ENCODE measurements at regions not wholly inside any gene's neighbourhood (a gene's known extent, or its start where the extent isn't known, plus 50 kb on each side); places are given as distances from the start of the nearest gene placed in this dataset.
"Not testable (repeated sequence)": the region's sequence is repeated elsewhere in the genome, so short reads cannot be mapped to it uniquely, and the experiment has no call there.

- no peak for DNase-seq
Measured at GRCh38 chrX:69431420-69431819, 72.7 kb upstream of the NALF2 start.

DNA sequence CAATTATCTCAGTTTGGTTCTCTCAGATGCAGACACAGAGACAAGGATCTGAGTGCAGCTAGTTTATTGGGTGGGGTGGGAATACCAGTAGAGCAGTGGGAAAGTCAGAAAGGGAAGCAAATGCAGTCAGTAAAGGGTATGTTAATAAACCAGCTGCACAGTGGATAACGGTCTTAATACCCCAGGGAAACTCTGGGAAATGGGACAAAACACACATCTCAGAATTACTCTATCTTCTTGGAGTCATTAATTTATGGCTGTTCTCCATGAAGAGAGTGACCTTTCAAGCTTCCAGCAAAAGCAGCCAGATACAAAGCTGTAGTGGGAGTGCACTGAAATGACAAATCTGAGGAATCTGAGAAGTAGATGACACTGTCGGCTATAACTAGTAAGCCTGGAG, 73.3 kb upstream of the NALF2 start:
- no peak for DNase-seq

GRCh38 chrX:69429339-69430015, 74.6 kb upstream of the NALF2 start:
- no peak for DNase-seq

GRCh38 chrX:69428216-69428615, 75.9 kb upstream of the NALF2 start:
- DNase-seq, result no peak

DNA sequence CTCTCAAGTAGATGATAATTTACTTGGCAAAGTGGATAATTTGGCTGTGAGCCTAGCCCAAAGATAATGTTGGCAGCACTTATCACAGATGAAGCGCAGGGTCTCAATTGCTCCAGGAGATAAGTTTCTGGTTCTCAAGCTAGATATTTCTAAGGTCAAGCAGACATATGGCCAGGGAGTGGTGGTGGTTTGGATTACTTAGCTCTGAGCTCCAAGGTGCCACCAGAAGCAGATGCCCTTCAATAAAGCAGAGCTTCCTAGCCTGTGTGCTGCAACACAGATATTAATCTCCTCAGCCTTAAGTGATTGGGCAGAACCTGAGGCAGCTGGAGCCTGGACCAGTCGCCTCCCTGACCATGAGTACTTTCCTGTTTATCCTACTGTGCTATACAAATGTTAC, 79.2 kb upstream of the NALF2 start:
- no peak for DNase-seq

DNA sequence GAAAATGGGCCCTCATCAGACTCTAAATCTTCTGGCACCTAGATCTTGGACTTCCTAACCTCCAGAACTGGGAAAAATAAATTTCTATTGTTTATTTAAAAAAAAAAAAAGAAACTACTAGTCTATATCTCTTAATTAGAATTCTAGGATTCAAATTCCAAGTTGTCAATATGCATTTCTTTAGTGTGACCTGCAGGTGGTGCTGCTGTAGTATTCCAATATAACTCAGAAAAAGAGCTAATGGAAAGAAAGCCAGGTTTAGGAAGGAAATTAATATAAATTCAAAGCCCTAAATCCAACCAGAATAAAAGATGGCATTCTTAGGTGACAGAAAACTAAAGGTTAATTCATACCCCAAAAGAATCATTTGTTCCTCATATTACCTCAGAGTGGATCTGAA, 80.0 kb upstream of the NALF2 start:
- DNase-seq, result no peak

DNA sequence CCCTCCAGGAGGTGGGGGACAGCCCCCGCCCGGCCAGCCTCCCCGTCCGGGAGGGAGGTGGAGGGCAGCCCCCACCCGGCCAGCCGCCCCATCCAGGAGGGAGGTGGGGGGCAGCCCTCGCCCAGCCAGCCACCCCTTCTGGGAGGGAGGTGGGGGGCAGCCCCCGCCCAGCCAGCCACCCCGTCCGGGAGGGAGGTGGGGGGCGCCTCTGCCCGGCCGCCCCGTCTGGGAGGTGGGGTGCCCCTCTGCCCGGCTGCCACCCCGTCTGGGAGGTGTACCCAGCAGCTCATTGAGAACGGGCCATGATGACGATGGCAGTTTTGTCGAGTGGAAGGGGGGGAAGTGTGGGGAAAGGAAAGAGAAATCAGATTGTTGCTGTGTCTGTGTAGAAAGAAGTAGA, 81.9 kb upstream of the NALF2 start:
- not testable (repeated sequence) for DNase-seq

DNA sequence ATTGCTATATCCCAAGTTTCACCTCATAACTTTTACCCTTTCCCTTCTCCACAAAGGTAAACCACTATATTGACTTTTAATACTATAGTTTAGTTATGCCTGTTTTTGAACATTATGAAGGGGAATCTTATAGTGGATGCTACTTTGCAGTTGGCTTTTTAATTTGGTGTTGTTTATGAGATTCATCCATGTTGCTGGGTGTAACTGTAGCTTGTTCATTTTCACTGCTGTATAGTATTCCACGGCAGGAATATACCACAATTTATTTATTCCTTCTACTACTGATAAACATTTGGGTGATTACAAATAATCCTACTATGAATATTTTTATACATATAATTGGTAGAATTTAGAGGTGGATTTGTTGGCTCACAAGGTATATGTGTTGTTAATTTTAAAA, 88.4 kb upstream of the NALF2 start:
- DNase-seq, result no peak

- no peak for DNase-seq
Measured at GRCh38 chrX:69412661-69413060, 91.5 kb upstream of the NALF2 start.

DNA sequence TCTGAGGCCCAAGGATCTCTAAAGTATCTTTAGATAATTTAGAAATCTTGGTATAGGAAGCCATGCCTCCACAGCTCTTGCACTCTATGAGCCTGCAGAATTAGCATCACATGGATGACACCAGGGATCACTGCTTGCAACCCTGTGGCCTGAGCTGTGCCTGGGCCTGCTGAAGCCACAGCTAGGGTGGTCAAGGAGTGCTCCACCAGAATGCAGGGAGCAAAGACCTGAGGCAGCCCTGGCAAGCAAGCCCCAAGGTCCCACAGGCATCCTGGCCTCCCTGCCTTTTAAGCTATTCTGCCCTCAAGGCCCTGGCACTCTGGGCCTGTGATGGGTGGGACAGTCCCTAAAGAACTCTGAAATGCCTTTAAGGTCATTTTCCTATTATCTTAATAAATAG, 105.2 kb upstream of the NALF2 start:
- no peak for DNase-seq

GRCh38 chrX:69396916-69397315, 107.2 kb upstream of the NALF2 start:
- DNase-seq, result no peak

GRCh38 chrX:69395306-69395705, 108.8 kb upstream of the NALF2 start:
- no peak for DNase-seq

- no peak for DNase-seq
Measured at GRCh38 chrX:69389101-69389501, 115.0 kb upstream of the NALF2 start.

DNA sequence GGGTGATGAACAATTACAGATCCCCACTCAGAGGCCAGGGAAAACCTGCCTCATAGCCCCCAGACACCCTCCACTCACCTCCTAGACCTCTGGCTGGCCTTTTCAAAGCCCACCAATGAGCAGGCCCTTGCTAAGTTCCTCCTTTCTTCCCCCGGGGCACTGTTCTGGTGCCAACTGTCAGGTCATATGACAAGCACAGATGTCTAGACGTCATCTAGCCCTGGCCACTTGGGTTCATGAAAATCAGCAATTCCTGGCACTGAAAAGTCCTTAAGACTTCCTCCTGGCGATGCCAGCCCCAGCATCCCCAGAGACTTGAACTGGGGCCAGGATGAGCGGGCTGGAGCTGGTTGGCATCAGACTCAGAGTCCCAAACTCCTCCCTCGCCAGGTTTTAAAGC, 115.6 kb upstream of the NALF2 start:
- DNase-seq, result no peak

- peak; percentile 58 for DNase-seq
Measured at GRCh38 chrX:69387567-69388487, 116.3 kb upstream of the NALF2 start.

DNA sequence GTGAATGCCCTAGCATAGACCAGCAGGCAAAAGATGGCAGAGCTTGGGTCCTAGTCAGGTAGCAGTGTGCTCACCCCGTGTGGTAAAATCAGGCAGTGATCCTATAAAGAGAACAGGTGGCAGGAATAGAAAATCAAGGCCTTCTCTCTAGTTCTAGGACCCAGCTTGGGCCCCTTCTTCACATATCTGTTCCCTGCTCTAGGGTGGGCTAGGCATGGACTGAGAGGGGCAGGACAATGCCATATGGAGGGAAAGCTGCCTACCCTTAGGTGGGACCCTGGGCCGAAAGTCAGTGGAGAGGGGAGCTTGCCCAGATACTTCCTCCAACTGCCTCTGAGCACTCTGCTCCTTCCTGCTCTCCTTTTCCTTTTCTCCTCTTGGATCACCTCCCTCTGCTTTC, 117.4 kb upstream of the NALF2 start:
- no peak for DNase-seq

- DNase-seq, result no peak
Measured at GRCh38 chrX:69379412-69379811, 124.7 kb upstream of the NALF2 start.

DNA sequence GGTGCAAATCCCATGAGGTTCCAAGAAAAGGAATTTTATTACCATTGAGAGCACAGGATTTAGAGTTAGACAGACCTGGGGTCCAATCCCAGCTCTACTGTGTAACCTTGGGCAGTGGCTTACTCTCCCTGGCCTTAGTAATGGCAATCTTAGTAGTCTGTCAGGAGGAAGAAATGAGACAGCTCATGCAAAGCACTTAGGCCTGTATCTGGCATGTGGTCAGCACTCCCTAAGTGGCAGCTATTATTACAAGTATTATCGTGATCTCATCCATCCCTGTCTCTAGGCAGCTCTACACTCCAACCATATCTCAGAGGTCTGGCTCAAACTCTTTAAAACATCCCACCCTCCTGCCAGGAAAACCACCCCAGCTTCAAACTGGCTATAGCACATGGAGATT, 129.6 kb upstream of the NALF2 start:
- no peak for DNase-seq

DNA sequence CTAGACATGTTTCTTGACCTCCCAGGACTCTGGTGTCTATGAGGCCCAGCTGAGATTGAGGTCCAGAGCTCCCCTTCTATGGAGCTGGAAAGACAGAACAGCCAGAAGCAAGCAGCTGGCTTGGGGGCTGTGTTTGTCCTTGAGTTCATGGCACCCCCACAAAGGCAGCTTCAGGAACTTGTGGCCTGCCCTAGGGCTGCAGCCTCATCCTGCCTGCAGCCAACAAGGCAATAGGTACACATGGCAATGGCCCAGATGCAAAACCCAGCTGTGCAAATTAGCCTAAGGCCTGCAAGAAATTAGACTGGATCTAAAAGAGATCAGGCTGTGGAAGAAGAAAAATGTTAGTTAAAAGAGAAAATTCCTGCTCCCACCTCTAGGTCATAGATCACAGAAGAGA, 131.7 kb upstream of the NALF2 start:
- no peak for DNase-seq

DNA sequence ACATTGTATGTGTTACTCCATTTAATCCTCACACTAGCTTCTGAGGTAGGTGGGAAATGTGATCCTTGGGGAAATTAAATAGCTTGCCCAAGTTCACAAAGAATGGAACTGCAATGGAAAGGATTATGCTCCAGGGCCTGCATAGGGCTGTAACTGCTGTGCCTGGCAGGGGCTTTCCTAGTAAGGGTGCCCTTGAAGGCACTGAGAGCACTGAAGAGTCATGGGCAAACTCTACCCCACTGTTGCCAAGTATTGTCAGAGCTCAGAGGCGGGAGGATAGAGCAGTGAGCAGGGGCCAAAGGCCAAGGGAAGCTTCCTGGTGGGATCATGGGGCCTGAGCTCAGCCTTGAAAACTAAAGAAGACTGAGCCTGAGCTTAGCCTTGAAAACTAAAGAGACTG, 133.0 kb upstream of the NALF2 start:
- no peak for DNase-seq

DNA sequence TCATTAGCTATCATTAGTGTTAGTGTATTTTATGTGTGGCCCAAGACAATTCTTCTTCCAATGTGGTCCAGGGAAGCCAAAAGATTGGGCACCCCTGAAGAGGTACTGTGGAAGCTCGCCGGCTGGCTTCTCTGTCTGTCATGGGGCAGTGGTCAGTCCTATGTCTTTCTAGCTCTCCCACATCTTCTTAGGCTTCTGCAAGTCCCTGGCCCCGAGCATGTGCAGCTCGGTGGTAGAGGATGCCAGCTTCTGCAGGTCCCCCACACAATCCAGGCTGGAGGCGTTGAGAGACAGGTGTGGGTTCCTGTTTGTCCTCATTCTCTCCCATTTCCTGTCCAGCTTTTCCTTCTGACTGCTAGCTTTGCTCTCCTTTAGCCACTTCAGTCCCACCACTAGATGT, 134.1 kb upstream of the NALF2 start:
- no peak for DNase-seq

DNA sequence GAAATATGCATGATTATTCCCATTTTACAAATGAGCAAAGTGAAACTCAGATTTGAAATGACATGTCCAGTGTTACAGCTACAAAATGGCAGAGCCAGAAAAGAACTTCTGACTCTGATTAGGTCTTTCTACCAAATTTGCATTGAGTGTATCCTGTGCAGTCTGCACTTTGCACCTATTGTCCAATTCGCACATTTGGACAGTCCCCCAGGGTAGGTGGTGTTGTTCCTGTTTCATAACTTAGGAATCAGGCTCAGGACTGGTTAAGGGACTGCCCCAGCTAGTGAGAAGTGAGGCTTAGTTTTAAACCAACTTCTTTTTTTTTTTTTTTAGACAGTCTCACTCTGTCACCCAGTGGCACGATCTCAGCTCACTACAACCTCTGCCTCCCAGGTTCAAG, 137.9 kb upstream of the NALF2 start:
- no peak for DNase-seq

DNA sequence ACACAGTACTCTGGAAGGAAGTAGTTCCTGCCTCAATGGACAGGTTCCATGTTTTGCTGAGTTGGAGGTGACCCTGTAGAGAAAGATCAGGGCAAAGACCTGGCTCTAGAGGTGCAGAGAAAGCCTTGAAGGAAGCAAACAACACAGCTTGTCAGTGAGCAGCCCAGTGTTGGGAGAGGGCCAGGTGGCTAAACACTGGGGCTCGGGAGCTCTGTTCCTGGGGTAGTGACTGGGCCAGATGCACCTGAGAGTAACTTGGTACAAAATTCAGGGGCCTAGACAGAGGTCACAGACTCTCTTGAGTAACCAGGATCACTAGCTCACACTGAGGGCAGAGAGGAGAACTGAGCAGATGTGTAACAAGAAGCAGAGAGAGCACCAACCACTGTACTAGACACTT, 138.4 kb upstream of the NALF2 start:
- no peak for DNase-seq

DNA sequence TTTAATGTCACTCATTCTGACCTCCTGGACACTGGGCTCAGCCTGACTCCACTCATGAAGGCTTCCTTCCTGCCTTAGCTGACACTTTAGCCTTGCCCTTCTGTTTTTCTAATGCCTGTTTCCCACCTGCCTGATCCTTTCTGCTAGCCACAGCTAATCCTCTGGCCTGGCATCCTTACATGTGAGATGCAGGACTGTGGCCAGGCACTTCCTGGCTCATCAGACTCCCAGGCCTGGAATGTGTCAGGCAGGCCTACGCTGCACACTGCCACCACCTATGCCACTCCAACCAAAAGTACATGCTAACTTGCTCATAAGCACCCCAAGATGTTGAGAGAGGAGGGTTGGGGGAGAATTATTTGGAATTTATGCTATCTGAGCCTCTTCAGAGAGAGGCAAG, 138.8 kb upstream of the NALF2 start:
- no peak for DNase-seq

All from fibroblast of skin of scalp (primary cell).